ENCODE measurements at regions not wholly inside any gene's neighbourhood (a gene's known extent, or its start where the extent isn't known, plus 50 kb on each side); places are given as distances from the start of the nearest gene placed in this dataset.

- TF ChIP-seq EZH2 (IDR thresholded peaks at IDR 0.05; ENCODE audit: insufficient read depth, poor library complexity, severe bottlenecking), result no peak
- TF ChIP-seq EZH2phosphoT487 (IDR thresholded peaks at IDR 0.05; ENCODE audit: insufficient read depth, low read depth), result no peak
Measured at GRCh38 chr14:27546111-27546510, 948.3 kb upstream of the NOVA1 start.
